Large intestine (tissue), 3 donors: ENCODE measurements at regions not wholly inside any gene's neighbourhood (a gene's known extent, or its start where the extent isn't known, plus 50 kb on each side); places are given as distances from the start of the nearest gene placed in this dataset.
A peak's percentile ranks its signal among the peaks of the same experiment; 100 is the strongest.

Experiments used
- DNase-seq, 2 donors: peaks; one replicate each; pipeline versions ENCODE4 v3.0.0 to v3.0.0-alpha.2; 2013
- H3K27ac ChIP-seq: one replicate; pipeline ENCODE4 v1.5.1; 2013; ENCODE audit warnings: low read length
- H3K27me3 ChIP-seq: 2 replicates; pipeline ENCODE4 v1.6.1; 2013; ENCODE audit warnings: low read length; ENCODE audit not compliant: control insufficient read depth, insufficient read depth
- H3K36me3 ChIP-seq: 2 replicates; pipeline ENCODE4 v1.6.1; 2013; ENCODE audit warnings: low read length; ENCODE audit not compliant: control insufficient read depth, insufficient read depth
- H3K4me1 ChIP-seq: one replicate; pipeline ENCODE4 v1.6.1; 2013; ENCODE audit warnings: low read length; ENCODE audit not compliant: control insufficient read depth, insufficient read depth
- H3K4me3 ChIP-seq: one replicate; pipeline ENCODE4 v1.5.1; 2013; ENCODE audit warnings: low read length
- H3K9me3 ChIP-seq: one replicate; pipeline ENCODE4 v1.6.1; 2013; ENCODE audit warnings: mild to moderate bottlenecking, low read depth, low read length, moderate library complexity; ENCODE audit not compliant: control insufficient read depth
- WGBS: methylation state at CpG from one replicate; pipeline ENCODE4 v1.1.5; 2013; ENCODE audit warnings: low lambda C conversion rate; ENCODE audit not compliant: insufficient coverage; 5-methylcytosine and 5-hydroxymethylcytosine counted together

DNA sequence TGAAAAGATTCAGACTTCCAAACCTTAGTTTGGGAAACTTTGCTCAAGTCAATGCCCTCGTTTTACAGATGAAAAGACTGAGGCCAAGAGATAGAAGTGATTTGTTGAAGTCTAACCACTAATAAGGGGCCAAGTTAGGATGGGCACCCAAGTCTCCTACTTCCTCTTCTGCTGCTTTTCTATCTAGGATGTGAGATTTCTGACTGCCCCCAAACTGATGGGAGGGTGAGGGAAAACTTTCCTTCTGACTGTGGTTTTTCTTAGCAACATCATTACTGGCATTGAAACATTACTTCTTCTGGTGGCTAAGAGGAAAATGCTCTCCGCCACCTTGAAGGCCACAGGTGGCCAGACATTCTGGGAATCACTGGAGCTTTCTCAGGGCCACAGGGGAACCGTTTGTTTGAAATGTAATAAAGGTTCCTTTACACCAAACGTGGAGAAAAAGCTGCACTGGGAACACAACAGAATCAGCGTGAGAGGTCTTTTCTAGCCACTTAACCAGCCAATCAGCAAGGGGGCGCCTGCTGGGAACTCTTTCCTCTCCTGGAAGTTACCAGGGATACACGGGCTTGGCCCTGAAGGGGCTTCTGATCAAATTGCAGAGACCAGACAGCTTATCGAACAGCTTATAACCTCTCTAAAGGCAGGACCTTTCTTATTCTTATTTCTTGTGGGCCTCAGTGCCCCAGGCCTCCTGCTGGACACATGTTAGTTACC lies 115.9 kb upstream of the TEX13D start:
- Histone ChIP-seq H3K4me1 (no peaks in the 10 kb centered on the region), H3K4me3 (no peak overlapping the region), H3K27ac (no peak overlapping the region), H3K36me3 (no peaks in the 10 kb centered on the region), H3K9me3 (no peaks in the 10 kb centered on the region), H3K27me3 (no peaks in the 10 kb centered on the region)
- no CpG with 5 or more reads among the region's 8 CpGs for WGBS
- DNase-seq = no peak

DNA sequence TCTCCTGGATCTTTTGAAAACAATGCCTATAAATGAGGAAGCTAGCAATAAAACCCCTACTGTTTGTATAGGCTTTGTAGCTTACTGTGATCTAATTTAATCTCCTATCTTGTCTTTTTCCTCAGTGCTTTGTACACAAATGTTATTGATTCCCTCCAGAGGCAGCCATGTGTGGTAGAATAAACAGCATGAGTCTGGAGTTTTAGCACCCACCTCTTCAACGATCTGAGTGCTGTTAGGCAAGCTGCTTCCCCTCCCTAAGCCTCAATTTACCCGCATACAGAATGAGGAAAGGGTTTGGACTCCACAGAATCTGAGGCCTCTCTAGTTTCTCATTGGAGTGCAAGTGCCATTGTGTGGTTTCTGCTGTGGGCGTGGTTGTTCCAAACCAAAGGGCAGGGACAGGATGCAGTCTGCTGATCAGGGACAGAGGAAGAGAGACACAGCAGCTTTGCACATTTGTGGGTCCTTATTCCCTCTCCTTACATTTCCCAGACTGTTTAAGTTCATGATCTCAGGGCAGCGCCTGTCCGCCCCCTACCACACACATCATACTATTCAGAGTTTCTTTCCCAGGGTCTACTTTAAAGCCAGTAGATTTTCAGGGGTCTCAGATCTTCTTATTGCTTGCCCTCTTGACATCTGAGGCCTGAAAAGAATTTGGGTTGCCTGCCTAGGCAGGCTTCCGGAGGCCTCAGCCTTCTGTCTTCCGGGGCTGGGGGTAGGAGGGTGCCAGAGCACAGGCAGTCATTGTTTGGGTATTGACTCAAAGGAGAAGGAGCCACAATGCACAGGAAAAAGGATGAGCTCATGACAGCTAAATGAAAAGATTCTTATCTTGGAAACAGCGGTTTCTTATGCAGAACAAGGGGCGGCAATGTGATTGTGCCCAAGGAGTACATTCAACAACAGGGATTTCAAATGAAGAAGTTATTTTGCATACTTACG lies 114.9 kb upstream of the TEX13D start:
- WGBS = no CpG with 5 or more reads among the region's 10 CpGs
- peak in 1 of 2 donors; percentile 15 for DNase-seq

DNA sequence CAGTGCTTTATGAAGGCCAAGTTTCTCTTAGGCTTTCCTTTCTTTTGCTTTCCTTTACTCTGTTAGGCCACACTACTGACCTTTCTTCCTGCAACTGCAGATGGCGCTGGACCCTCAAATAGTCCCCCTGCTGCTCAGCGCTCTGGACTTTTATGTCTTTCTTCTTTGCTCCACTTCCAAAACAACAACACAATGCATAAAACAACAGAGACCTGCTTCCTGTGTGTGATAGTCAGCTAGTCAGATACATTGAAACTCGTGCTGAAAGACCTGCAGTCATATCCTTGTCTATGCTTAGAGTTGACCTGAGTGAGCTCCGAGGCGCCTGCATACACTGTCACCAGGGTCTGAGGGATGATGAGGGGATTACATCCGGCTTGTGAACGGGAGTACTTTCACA lies 108.9 kb upstream of the TEX13D start:
- no CpG with 5 or more reads among the region's 7 CpGs for WGBS
- no peak for DNase-seq

More for the DNA sequence above, 114.9 kb upstream of the TEX13D start:
- Histone ChIP-seq H3K27ac (no peak overlapping the region), H3K36me3 (no peaks in the 10 kb centered on the region), H3K27me3 (no peaks in the 10 kb centered on the region), H3K4me1 (no peaks in the 10 kb centered on the region), H3K9me3 (no peaks in the 10 kb centered on the region), H3K4me3 (no peak overlapping the region)

DNA sequence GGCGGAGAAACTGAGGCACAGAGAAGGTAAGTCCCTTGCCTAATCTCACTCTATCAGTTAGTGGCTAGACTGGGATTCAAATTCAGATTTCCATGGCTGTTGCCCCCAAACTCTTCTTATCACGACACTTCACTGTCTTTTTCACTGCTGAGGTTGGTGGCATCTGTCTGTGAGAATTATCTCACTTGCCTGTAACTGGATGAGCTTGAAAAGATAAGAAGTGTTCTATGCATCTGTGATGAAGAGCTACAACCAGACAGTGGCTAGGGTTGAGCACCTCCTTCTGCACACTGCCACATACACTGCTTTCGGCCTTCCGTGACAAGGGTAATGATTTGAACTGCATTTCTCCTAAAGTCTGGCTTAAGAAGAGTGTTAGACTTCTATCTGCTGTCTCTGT lies 107.9 kb upstream of the TEX13D start:
- WGBS = no CpG with 5 or more reads among the region's 4 CpGs
- H3K36me3 ChIP-seq = no peaks in the 10 kb centered on the region

More for the DNA sequence above, 108.9 kb upstream of the TEX13D start:
- Histone ChIP-seq H3K4me1 (no peaks in the 10 kb centered on the region), H3K27ac (no peak overlapping the region), H3K9me3 (no peaks in the 10 kb centered on the region), H3K36me3 (no peaks in the 10 kb centered on the region), H3K4me3 (no peak overlapping the region), H3K27me3 (no peaks in the 10 kb centered on the region)

DNA sequence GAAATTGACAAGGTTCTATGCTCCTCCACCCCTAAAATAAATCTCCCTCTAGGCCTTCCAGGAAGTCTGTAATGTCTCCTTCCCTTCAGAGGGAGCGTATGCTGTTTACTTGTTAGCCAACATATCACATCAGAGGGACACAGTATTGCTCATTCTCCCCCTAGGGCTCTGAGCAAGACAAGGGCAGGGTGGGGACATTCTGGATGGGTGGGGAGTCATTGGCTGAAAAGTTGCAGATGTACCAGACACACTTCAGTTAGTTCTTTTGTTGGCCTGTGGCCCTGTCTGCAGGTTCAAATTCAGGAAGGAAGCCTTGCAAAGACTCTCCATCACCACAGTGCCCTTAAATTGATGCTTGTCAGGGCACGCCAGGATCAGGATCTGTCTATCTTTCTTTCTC lies 106.3 kb upstream of the TEX13D start:
- Histone ChIP-seq H3K4me3 (no peak overlapping the region), H3K9me3 (no peaks in the 10 kb centered on the region), H3K36me3 (no peaks in the 10 kb centered on the region), H3K27me3 (no peaks in the 10 kb centered on the region), H3K4me1 (no peaks in the 10 kb centered on the region), H3K27ac (no peak overlapping the region)
- no peak for DNase-seq
- WGBS = 100% methylated on average over 1 of the region's 2 CpGs

More for the DNA sequence above, 107.9 kb upstream of the TEX13D start:
- Histone ChIP-seq H3K9me3 (no peaks in the 10 kb centered on the region), H3K27ac (no peak overlapping the region), H3K27me3 (no peaks in the 10 kb centered on the region), H3K4me3 (no peak overlapping the region), H3K4me1 (no peaks in the 10 kb centered on the region)
- DNase-seq = no peak

DNA sequence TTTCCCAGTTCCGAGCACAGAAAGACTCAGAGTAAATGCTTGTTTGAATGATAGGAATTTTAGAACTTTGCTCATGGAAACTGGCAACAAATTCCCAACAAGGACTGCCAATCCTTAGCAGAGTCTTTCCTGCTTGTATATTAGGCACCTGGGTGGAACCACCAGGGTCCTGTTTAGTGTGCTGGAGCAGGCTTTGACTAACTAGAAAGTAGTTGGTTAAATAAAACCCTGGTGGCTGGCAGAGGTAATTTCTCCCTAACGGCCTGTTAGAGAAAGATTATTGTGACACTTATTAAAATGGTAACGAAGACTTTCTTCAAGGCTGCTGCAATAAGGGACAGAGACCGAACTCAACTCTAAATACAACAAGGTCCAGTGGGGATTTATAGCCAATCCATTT lies 103.6 kb upstream of the TEX13D start:
- Histone ChIP-seq H3K4me3 (no peak overlapping the region), H3K36me3 (no peaks in the 10 kb centered on the region), H3K27ac (no peak overlapping the region), H3K4me1 (no peaks in the 10 kb centered on the region), H3K9me3 (no peaks in the 10 kb centered on the region), H3K27me3 (no peaks in the 10 kb centered on the region)
- DNase-seq = no peak
- WGBS = no CpG with 5 or more reads among the region's 4 CpGs

DNA sequence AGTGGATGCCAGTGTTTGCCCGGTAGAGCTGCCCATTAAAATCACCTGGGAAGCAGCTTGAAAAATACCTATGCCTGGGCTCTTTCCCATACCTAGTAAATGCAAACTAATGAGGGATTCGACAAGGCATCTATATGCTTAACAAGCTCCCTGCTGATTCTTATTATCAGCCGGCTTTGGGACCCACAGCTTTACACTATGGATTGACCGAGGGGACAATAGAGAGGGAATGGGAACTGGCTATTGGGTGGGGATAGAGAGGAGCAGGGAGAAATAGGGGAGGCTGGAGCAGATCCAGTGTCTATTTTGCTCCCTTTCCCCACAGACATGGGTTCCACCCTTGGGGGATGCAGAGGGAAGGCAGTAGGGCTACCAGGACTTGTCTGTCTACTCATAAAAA lies 103.1 kb upstream of the TEX13D start:
- DNase-seq = no peak
- WGBS = no CpG with 5 or more reads among the region's 4 CpGs
- Histone ChIP-seq H3K36me3 (no peaks in the 10 kb centered on the region), H3K4me1 (no peaks in the 10 kb centered on the region), H3K27me3 (no peaks in the 10 kb centered on the region), H3K4me3 (no peak overlapping the region), H3K9me3 (no peaks in the 10 kb centered on the region), H3K27ac (no peak overlapping the region)

DNA sequence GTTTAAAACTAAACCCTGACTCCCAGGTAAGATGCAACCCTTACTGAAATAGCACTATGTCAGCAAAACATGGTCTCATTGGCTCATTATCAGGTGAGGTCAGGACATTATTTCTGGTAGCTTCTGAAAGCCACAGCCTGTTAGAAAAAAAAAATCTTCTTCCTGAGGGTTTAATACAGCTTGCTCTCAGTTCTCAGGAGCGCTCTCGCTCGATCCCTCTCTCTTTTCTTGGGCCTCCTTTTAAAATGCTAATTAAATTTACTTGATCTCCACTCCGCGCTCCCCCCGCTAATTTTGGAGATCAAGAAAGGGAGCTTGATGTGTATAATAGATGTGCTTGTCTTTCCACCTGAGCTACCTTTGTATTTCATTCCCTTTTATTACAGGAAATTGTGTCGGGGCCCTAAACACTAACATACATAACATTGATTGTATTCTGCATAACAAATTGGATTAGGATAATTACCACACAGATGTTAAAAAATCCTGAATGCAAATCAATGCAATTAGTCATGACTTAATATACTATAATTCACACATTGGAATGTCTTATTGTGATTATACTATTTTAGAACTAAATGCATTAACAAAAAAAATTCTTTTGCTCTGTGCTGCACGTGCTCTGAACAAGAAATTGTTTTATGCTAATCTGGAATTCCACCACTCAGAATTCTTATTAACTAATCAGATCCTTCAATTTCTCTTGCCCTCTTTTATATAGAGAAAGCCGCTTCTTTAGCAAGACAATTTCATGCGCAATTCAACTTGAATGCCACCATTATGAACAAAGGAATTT lies 101.6 kb upstream of the TEX13D start:
- Histone ChIP-seq H3K4me1 (no peaks in the 10 kb centered on the region), H3K27me3 (no peaks in the 10 kb centered on the region), H3K4me3 (no peak overlapping the region), H3K9me3 (no peaks in the 10 kb centered on the region), H3K27ac (no peak overlapping the region), H3K36me3 (no peaks in the 10 kb centered on the region)
- WGBS = no CpG with 5 or more reads among the region's 10 CpGs
- DNase-seq = no peak

DNA sequence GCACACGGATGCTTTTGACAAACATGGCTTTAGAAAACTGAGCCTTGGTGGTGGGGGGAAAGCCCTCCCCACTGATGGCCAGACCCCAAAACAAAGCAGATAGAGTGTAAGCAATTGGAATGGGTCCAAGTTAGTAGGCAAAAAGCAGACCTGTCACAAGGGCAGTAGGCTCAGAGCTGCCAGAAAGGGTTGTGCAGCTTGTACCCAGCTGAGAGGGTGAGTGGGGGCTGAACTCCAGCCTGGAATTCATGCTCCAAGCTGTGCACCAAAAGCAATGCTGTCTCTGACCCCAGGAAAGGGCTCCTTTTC lies 101.1 kb upstream of the TEX13D start:
- Histone ChIP-seq H3K4me3 (no peak overlapping the region), H3K27ac (no peak overlapping the region), H3K9me3 (no peaks in the 10 kb centered on the region), H3K4me1 (no peaks in the 10 kb centered on the region), H3K27me3 (no peaks in the 10 kb centered on the region), H3K36me3 (no peaks in the 10 kb centered on the region)
- no peak for DNase-seq
- no CpG with 5 or more reads among the region's 1 CpG for WGBS

DNA sequence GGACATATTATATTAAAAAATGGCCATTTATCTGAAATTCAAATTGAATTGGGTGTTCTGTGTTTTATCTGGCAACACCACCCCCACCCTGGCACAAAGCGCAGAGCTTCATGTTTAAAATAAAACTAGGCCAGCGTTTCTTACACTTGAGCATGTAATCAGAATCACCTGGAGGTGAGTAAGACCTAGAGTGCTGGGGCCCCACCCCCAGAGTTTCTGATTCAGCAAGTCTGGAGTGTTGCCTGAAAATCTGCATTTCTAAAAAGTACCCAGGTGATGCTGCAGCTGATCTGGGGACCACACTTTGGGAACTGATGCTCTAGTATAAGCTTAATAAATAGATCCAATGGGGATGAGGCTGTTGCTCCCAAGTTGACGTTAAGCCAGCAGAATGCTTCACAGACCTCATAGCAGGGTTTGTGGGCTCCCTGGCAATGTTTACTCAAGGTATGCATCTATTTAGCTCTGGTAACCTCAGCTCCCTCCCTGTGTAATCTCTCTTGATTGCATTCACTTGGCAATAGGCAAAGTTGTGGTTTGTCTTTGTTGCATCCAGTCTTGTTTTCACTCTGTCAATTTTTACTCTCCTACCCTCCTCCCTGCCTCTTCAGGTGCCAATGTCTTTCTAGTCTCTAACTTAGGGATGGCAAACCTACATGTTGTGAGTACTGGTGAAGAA lies 99.8 kb upstream of the TEX13D start:
- no CpG with 5 or more reads among the region's 3 CpGs for WGBS
- H3K9me3 ChIP-seq = no peaks in the 10 kb centered on the region
- H3K4me1 ChIP-seq = no peaks in the 10 kb centered on the region
- H3K36me3 ChIP-seq = no peaks in the 10 kb centered on the region
- no peaks in the 10 kb centered on the region for H3K27me3 ChIP-seq
- H3K4me3 ChIP-seq = no peak overlapping the region
- no peak for DNase-seq
- no peak overlapping the region for H3K27ac ChIP-seq
